GM18861 (cell line): ENCODE measurements at regions not wholly inside any gene's neighbourhood (a gene's known extent, or its start where the extent isn't known, plus 50 kb on each side); places are given as distances from the start of the nearest gene placed in this dataset.
"Not testable (repeated sequence)": the region's sequence is repeated elsewhere in the genome, so short reads cannot be mapped to it uniquely, and the experiment has no call there.

Experiments
- ATAC-seq: cut with Tn5 transposase; IDR thresholded peaks from one replicate; pipeline ENCODE4 v1.9.1; 2021; ENCODE audit not compliant: unreplicated experiment

- ATAC-seq = no peak
These were observed 160.1 kb upstream of the DAP start for GRCh38 chr5:10921160-10921559.

- no peak for ATAC-seq
These were observed 159.4 kb upstream of the DAP start for GRCh38 chr5:10920400-10920799.

GRCh38 chr5:10914741-10915480 lies 153.9 kb upstream of the DAP start:
- ATAC-seq = no peak

GRCh38 chr5:10913841-10914240 lies 152.8 kb upstream of the DAP start:
- ATAC-seq = no peak

- ATAC-seq = no peak
These were observed 152.3 kb upstream of the DAP start for GRCh38 chr5:10913181-10913810.

- ATAC-seq = no peak
These were observed 151.4 kb upstream of the DAP start for GRCh38 chr5:10912435-10912834.

- no peak for ATAC-seq
These were observed 149.2 kb upstream of the DAP start for GRCh38 chr5:10910261-10910660.

GRCh38 chr5:10904862-10905432 lies 143.9 kb upstream of the DAP start:
- no peak for ATAC-seq

GRCh38 chr5:10903786-10904560 lies 142.9 kb upstream of the DAP start:
- ATAC-seq = no peak

GRCh38 chr5:10902145-10902544 lies 141.1 kb upstream of the DAP start:
- no peak for ATAC-seq

- no peak for ATAC-seq
These were observed 137.5 kb upstream of the DAP start for GRCh38 chr5:10898514-10898913.

- no peak for ATAC-seq
These were observed 135.0 kb upstream of the DAP start for GRCh38 chr5:10896016-10896415.

- no peak for ATAC-seq
These were observed 133.5 kb upstream of the DAP start for GRCh38 chr5:10894445-10895054.

- ATAC-seq = no peak
These were observed 131.8 kb upstream of the DAP start for GRCh38 chr5:10892911-10893215.

GRCh38 chr5:10892147-10892910 lies 131.3 kb upstream of the DAP start:
- ATAC-seq = no peak

- ATAC-seq = no peak
These were observed 130.2 kb upstream of the DAP start for GRCh38 chr5:10891193-10891592.

- ATAC-seq = no peak
These were observed 125.5 kb upstream of the DAP start for GRCh38 chr5:10886497-10886896.

GRCh38 chr5:10885026-10885425 lies 124.0 kb upstream of the DAP start:
- ATAC-seq = no peak

GRCh38 chr5:10883945-10884344 lies 122.9 kb upstream of the DAP start:
- ATAC-seq = not testable (repeated sequence)

- no peak for ATAC-seq
These were observed 119.9 kb upstream of the DAP start for GRCh38 chr5:10880934-10881333.

- ATAC-seq = not testable (repeated sequence)
These were observed 116.0 kb upstream of the DAP start for GRCh38 chr5:10876996-10877395.
